Hepatic stellate cell (primary cell): ENCODE measurements at regions not wholly inside any gene's neighbourhood (a gene's known extent, or its start where the extent isn't known, plus 50 kb on each side); places are given as distances from the start of the nearest gene placed in this dataset.

ENCODE experiments used
- DNase-seq: peaks from one replicate; pipeline ENCODE4 v3.0.0; 2011; ENCODE audit warnings: low spot score

GRCh38 chr5:3393920-3394597, 201.6 kb upstream of the IRX1 start:
- no peak for DNase-seq

- no peak for DNase-seq
Measured at GRCh38 chr5:3393122-3393919, 202.3 kb upstream of the IRX1 start.

- peak; percentile 16 for DNase-seq
Measured at GRCh38 chr5:3392306-3392939, 203.2 kb upstream of the IRX1 start.

- no peak for DNase-seq
Measured at GRCh38 chr5:3391210-3391609, 204.4 kb upstream of the IRX1 start.

- DNase-seq: no peak
Measured at GRCh38 chr5:3389471-3390026, 206.1 kb upstream of the IRX1 start.

GRCh38 chr5:3386637-3387036, 209.0 kb upstream of the IRX1 start:
- DNase-seq: no peak

GRCh38 chr5:3385991-3386519, 209.6 kb upstream of the IRX1 start:
- DNase-seq: no peak

GRCh38 chr5:3384531-3384930, 211.1 kb upstream of the IRX1 start:
- no peak for DNase-seq

- no peak for DNase-seq
Measured at GRCh38 chr5:3382782-3383181, 212.8 kb upstream of the IRX1 start.

- no peak for DNase-seq
Measured at GRCh38 chr5:3382151-3382550, 213.5 kb upstream of the IRX1 start.

- no peak for DNase-seq
Measured at GRCh38 chr5:3381206-3381825, 214.3 kb upstream of the IRX1 start.

GRCh38 chr5:3380689-3381088, 214.9 kb upstream of the IRX1 start:
- DNase-seq: no peak

- DNase-seq: no peak
Measured at GRCh38 chr5:3377831-3378230, 217.8 kb upstream of the IRX1 start.

- DNase-seq: no peak
Measured at GRCh38 chr5:3377176-3377575, 218.5 kb upstream of the IRX1 start.

- no peak for DNase-seq
Measured at GRCh38 chr5:3376611-3377010, 219.0 kb upstream of the IRX1 start.

- DNase-seq: no peak
Measured at GRCh38 chr5:3375586-3376311, 219.9 kb upstream of the IRX1 start.

GRCh38 chr5:3373391-3373790, 222.2 kb upstream of the IRX1 start:
- no peak for DNase-seq

- DNase-seq: no peak
Measured at GRCh38 chr5:3372289-3372688, 223.3 kb upstream of the IRX1 start.

GRCh38 chr5:3365501-3366215, 230.0 kb upstream of the IRX1 start:
- DNase-seq: no peak

GRCh38 chr5:3364941-3365340, 230.7 kb upstream of the IRX1 start:
- DNase-seq: no peak

- no peak for DNase-seq
Measured at GRCh38 chr5:3364433-3364832, 231.2 kb upstream of the IRX1 start.
